H1 (cell line): ENCODE measurements at regions not wholly inside any gene's neighbourhood (a gene's known extent, or its start where the extent isn't known, plus 50 kb on each side); places are given as distances from the start of the nearest gene placed in this dataset.

Experiments used
- CTCF ChIA-PET: fragments of 300-600 bp; sonication (Branson Sonifier 250); formaldehyde crosslinking; loops from one replicate; lab custom pipeline; 2021; ENCODE audit not compliant: partially characterized antibody; lab: Charles Lee
- POLR2A ChIA-PET: fragments of 300-600 bp; sonication (Branson Sonifier 250); formaldehyde crosslinking; loops from one replicate; lab custom pipeline; 2021; ENCODE audit warnings: inconsistent platforms; ENCODE audit not compliant: partially characterized antibody; lab: Charles Lee
- DNase-seq, 2 experiments: peaks; one replicate each; pipeline versions ENCODE4 v3.0.0 to v3.0.0-alpha.2; 2010 to 2022; ENCODE audit warnings: low spot score in 2 of 2, low read depth in 1 of 2, mixed read lengths in 1 of 2
- FAIRE-seq: peaks from 2 replicates; lab custom pipeline; 2011; peaks lifted over from hg19 to GRCh38; lab: Jason Lieb, UNC
- H2AFZ ChIP-seq: 2 replicates; pipeline ENCODE4 v1.8.1; 2012; ENCODE audit warnings: low read length, inconsistent platforms
- H2AK5ac ChIP-seq: 2 replicates; pipeline ENCODE4 v1.6.1; 2013; ENCODE audit warnings: low read depth, low read length
- H2BK120ac ChIP-seq: replicated peaks from 2 replicates; pipeline ENCODE3; 2013; ENCODE audit warnings: low read depth, low read length, inconsistent platforms
- H2BK12ac ChIP-seq: 2 replicates; pipeline ENCODE4 v1.6.1; 2013; ENCODE audit warnings: low read depth, low read length
- H2BK15ac ChIP-seq: 2 replicates; pipeline ENCODE4 v1.6.1; 2013; ENCODE audit warnings: low read length
- H2BK20ac ChIP-seq: 2 replicates; pipeline ENCODE4 v1.6.1; 2013; ENCODE audit warnings: low read length
- H2BK5ac ChIP-seq: 2 replicates; pipeline ENCODE4 v1.6.1; 2013; ENCODE audit warnings: low read depth, low read length
- H3K14ac ChIP-seq: 2 replicates; pipeline ENCODE4 v1.6.1; 2013; ENCODE audit warnings: inconsistent platforms; ENCODE audit not compliant: insufficient read length
- H3K18ac ChIP-seq: 2 replicates; pipeline ENCODE4 v1.6.1; 2013; ENCODE audit warnings: low read length; ENCODE audit errors: extremely low read depth
- H3K23ac ChIP-seq: 2 replicates; pipeline ENCODE4 v1.6.1; 2013; ENCODE audit warnings: inconsistent platforms; ENCODE audit not compliant: insufficient read length
- H3K23me2 ChIP-seq: 2 replicates; pipeline ENCODE4 v1.6.1; 2013; ENCODE audit warnings: low read depth, low read length
- H3K27ac ChIP-seq: 2 replicates; pipeline ENCODE4 v1.6.1; 2011; ENCODE audit warnings: low read depth, low read length, inconsistent platforms
- H3K27me3 ChIP-seq, 4 experiments: replicated peaks in 1 of 4; 1 replicate in 1 of 4; 2 replicates in 3 of 4; pipeline versions ENCODE4 v1.6.1 to v1.8.1; 2011 to 2013; ENCODE audit warnings: low read length in 3 of 4, mild to moderate bottlenecking in 3 of 4, inconsistent platforms in 2 of 4, mixed read lengths in 2 of 4, moderate library complexity in 1 of 4; ENCODE audit not compliant: control insufficient read depth in 3 of 4, insufficient read depth in 3 of 4; ENCODE audit errors: extremely low read depth in 1 of 4
- H3K36me3 ChIP-seq, 4 experiments: 2 replicates each; pipeline versions ENCODE4 v1.6.1 to v1.8.1; 2011 to 2013; ENCODE audit warnings: mild to moderate bottlenecking in 4 of 4, low read length in 3 of 4, moderate library complexity in 2 of 4, control low read depth in 1 of 4, inconsistent platforms in 1 of 4; ENCODE audit not compliant: insufficient read depth in 4 of 4, control insufficient read depth in 2 of 4
- H3K4ac ChIP-seq: replicated peaks from 2 replicates; pipeline ENCODE3; 2013; ENCODE audit warnings: low read length, low read depth, mixed read lengths, inconsistent platforms; ENCODE audit not compliant: insufficient read length
- H3K4me1 ChIP-seq, 4 experiments: replicated peaks in 1 of 4; 1 replicate in 1 of 4; 2 replicates in 3 of 4; pipeline versions ENCODE4 v1.6.1 to v1.8.1; 2011 to 2013; ENCODE audit warnings: low read length in 3 of 4, inconsistent platforms in 2 of 4, mixed read lengths in 1 of 4; ENCODE audit not compliant: insufficient read depth in 4 of 4, control insufficient read depth in 3 of 4
- H3K4me2 ChIP-seq, 2 experiments: 2 replicates each; pipeline versions ENCODE4 v1.6.1 to v1.8.1; 2011 to 2013; ENCODE audit warnings: low read depth in 2 of 2, low read length in 2 of 2, control low read depth in 1 of 2, inconsistent platforms in 1 of 2, mild to moderate bottlenecking in 1 of 2; ENCODE audit not compliant: insufficient read depth in 1 of 2
- H3K4me3 ChIP-seq, 4 experiments: fragments of 200-600, 300-600 bp in 1 of 4; sonication (generic), shearing (Covaris generic), sonication (Bioruptor Twin) in 1 of 4; 2 replicates each; pipeline versions ENCODE4 v1.5.1 to v1.8.1; 2011 to 2016; ENCODE audit warnings: low read length in 4 of 4, low read depth in 3 of 4, control low read depth in 2 of 4, inconsistent platforms in 2 of 4, mild to moderate bottlenecking in 2 of 4, mixed read lengths in 1 of 4, moderate library complexity in 1 of 4; ENCODE audit not compliant: insufficient read depth in 2 of 4; ENCODE audit errors: extremely low read depth in 1 of 4
- H3K56ac ChIP-seq: replicated peaks from 2 replicates; pipeline ENCODE3; 2013; ENCODE audit warnings: low read depth, mild to moderate bottlenecking, mixed read lengths, low read length, inconsistent platforms; ENCODE audit not compliant: insufficient read length
- H3K79me1 ChIP-seq: 2 replicates; pipeline ENCODE4 v1.6.1; 2013; ENCODE audit warnings: low read depth, low read length, control low read depth
- H3K79me2 ChIP-seq, 2 experiments: 2 replicates each; pipeline versions ENCODE4 v1.6.1 to v1.8.1; 2012 to 2013; ENCODE audit warnings: low read length in 2 of 2, mild to moderate bottlenecking in 2 of 2, inconsistent platforms in 1 of 2; ENCODE audit not compliant: insufficient read depth in 2 of 2, control insufficient read depth in 1 of 2
- H3K9ac ChIP-seq, 4 experiments: replicated peaks in 1 of 4; 1 replicate in 1 of 4; 2 replicates in 3 of 4; pipeline versions ENCODE4 v1.6.1 to v1.8.1; 2011 to 2013; ENCODE audit warnings: low read depth in 3 of 4, low read length in 3 of 4, control low read depth in 2 of 4, mild to moderate bottlenecking in 2 of 4, moderate library complexity in 2 of 4, inconsistent platforms in 1 of 4; ENCODE audit errors: extremely low read depth in 1 of 4
- H3K9me3 ChIP-seq, 2 experiments: 2 replicates each; pipeline versions ENCODE4 v1.6.1 to v1.8.1; 2012 to 2013; ENCODE audit warnings: mild to moderate bottlenecking in 2 of 2, moderate library complexity in 2 of 2, control low read depth in 1 of 2, inconsistent platforms in 1 of 2, low read depth in 1 of 2, low read length in 1 of 2, mixed read lengths in 1 of 2; ENCODE audit not compliant: insufficient read depth in 2 of 2
- H4K20me1 ChIP-seq, 2 experiments: replicated peaks in 1 of 2; 2 replicates each; pipeline versions ENCODE3 to v1.8.1; 2011 to 2013; ENCODE audit warnings: inconsistent platforms in 2 of 2, low read length in 2 of 2, mild to moderate bottlenecking in 1 of 2; ENCODE audit not compliant: insufficient read depth in 2 of 2, control insufficient read depth in 1 of 2
- H4K5ac ChIP-seq: 2 replicates; pipeline ENCODE4 v1.6.1; 2013; ENCODE audit warnings: low read length, low read depth, mixed read lengths, inconsistent platforms; ENCODE audit not compliant: insufficient read length
- H4K8ac ChIP-seq: 2 replicates; pipeline ENCODE4 v1.8.0; 2013; ENCODE audit warnings: mild to moderate bottlenecking, moderate library complexity, low read length, inconsistent platforms; ENCODE audit not compliant: insufficient read depth; ENCODE audit errors: extremely low read depth
- H4K91ac ChIP-seq: replicated peaks from 2 replicates; pipeline ENCODE3; 2013; ENCODE audit warnings: low read length, mixed read lengths, inconsistent platforms; ENCODE audit not compliant: insufficient read length
- MAFK ChIP-seq: IDR thresholded peaks from 2 replicates; pipeline ENCODE4 v1.6.1; 2012; ENCODE audit warnings: low read depth, mild to moderate bottlenecking, improper control_type of control experiment, low read length
- RNF2 ChIP-seq: fragments of 200-900, 300-1000 bp; sonication (generic); IDR thresholded peaks from 2 replicates; pipeline ENCODE4 v1.7.1; 2016; ENCODE audit warnings: borderline replicate concordance, low read depth, mild to moderate bottlenecking, antibody characterized with exemption, low read length; ENCODE audit not compliant: poor library complexity, severe bottlenecking; ENCODE audit errors: missing control alignments
- WGBS, 2 experiments: shearing (Covaris generic) in 1 of 2; methylation state at CpG; one replicate each; pipeline versions ENCODE4 v1.1.6 to v1.1.7; 2013 to 2015; ENCODE audit warnings: low lambda C conversion rate in 2 of 2, mixed read lengths in 2 of 2, inconsistent platforms in 1 of 2, low coverage in 1 of 2, missing lambda C conversion rate in 1 of 2; ENCODE audit not compliant: insufficient replicate concordance in 2 of 2, insufficient coverage in 1 of 2, insufficient read length in 1 of 2; ENCODE audit errors: extremely low coverage in 1 of 2, missing lambda C conversion rate in 1 of 2; 5-methylcytosine and 5-hydroxymethylcytosine counted together
- TF ChIP-seq, protein P1 (sequence below): IDR thresholded peaks from 2 replicates; pipeline ENCODE4 v1.6.1; 2012; ENCODE audit warnings: inconsistent platforms

DNA sequence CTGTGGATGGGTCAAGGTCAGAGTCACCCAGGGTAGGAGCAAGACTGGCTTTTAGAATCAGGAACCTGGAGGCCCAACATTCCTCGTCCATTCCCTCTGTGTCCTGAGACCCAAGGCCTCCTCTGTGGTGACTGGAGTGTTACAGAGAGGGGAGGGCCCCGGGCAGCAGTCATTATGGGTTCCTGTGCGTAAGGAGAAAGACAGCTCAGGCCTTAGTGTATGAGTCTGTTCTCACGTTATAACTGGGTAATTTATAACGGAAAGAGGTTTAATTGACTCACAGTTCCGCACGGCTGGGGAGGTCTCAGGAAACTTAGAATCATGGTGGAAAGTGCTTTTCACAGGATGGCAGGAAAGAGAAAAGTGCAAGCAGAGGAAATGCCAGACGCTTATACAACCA, 422.3 kb downstream of the TCERG1L start:
- Histone ChIP-seq H4K20me1 (no peaks in the 10 kb centered on the region), H3K79me2 (no peaks in the 10 kb centered on the region), H2BK15ac (no peak overlapping the region), H3K4me3 (no peak overlapping the region), H3K9me3 (no peaks in the 10 kb centered on the region), H3K4ac (no peak overlapping the region), H3K4me2 (no peak overlapping the region), H2BK20ac (no peak overlapping the region), H3K56ac (no peak overlapping the region), H3K18ac (no peak overlapping the region), H2AFZ (no peak overlapping the region; the same call in 1 of the 2 replicates), H3K23ac (no peak overlapping the region), H3K79me1 (no peaks in the 10 kb centered on the region), H3K4me1 (no peaks in the 10 kb centered on the region; a peak in 1 of 7 replicates), H3K27ac (no peak overlapping the region), H3K14ac (no peak overlapping the region), H3K27me3 (no peaks in the 10 kb centered on the region), H3K23me2 (no peaks in the 10 kb centered on the region; the same call in 1 of the 2 replicates), H4K91ac (no peak overlapping the region), H3K36me3 (no peaks in the 10 kb centered on the region), H3K9ac (no peak overlapping the region), H4K8ac (no peak overlapping the region), H4K5ac (no peak overlapping the region), H2BK5ac (no peak overlapping the region), H2BK120ac (no peak overlapping the region), H2BK12ac (no peak overlapping the region), H2AK5ac (no peak overlapping the region)
- 89% methylated on average over 8 of the region's 8 CpGs; no CpG with 5 or more reads in 1 of the 2 experiments for WGBS, 2 experiments
- no peak for DNase-seq
- no peak for FAIRE-seq
- TF ChIP-seq MAFK (no peak), RNF2 (no peak)
- TF ChIP-seq, protein P1, sequence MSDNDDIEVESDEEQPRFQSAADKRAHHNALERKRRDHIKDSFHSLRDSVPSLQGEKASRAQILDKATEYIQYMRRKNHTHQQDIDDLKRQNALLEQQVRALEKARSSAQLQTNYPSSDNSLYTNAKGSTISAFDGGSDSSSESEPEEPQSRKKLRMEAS: no peak
- CTCF ChIA-PET: no interaction called here
- POLR2A ChIA-PET: no interaction called here
